Caco-2 (cell line): ENCODE measurements at regions not wholly inside any gene's neighbourhood (a gene's known extent, or its start where the extent isn't known, plus 50 kb on each side); places are given as distances from the start of the nearest gene placed in this dataset.

Source experiments
- BruUV-seq: library from RNA; stranded (reverse); fragments of 400-500 nt; replicated peaks from 2 replicates; lab custom pipeline; 2021; lab: Mats Ljungman, UMichigan
- CTCF ChIA-PET: fragments of 300-600 bp; sonication (Branson Sonifier 250); formaldehyde crosslinking; loops from one replicate; lab custom pipeline; 2022; ENCODE audit warnings: antibody characterized with exemption; lab: Charles Lee
- POLR2A ChIA-PET: fragments of 300-600 bp; sonication (Branson Sonifier 250); formaldehyde crosslinking; loops from one replicate; lab custom pipeline; 2022; ENCODE audit warnings: antibody characterized with exemption; lab: Charles Lee
- DNase-seq, 2 experiments: peaks; one replicate each; pipeline versions ENCODE4 v3.0.0 to v3.0.0-alpha.2; 2020 to 2022
- H3K27me3 ChIP-seq: replicated peaks from 2 replicates; pipeline ENCODE4 v1.6.0; 2011; ENCODE audit warnings: low read length; ENCODE audit not compliant: control insufficient read depth, insufficient read depth
- H3K36me3 ChIP-seq: 2 replicates; pipeline ENCODE4 v1.5.1; 2011; ENCODE audit warnings: low read length; ENCODE audit not compliant: control insufficient read depth, insufficient read depth
- H3K4me1 ChIP-seq: fragments of 250-450 bp; sonication (Bioruptor Pico); 2 replicates; pipeline ENCODE4 v1.5.1; 2020; ENCODE audit warnings: mild to moderate bottlenecking
- H3K4me3 ChIP-seq: 2 replicates; pipeline ENCODE4 v1.5.1; 2011; ENCODE audit warnings: low read depth, mild to moderate bottlenecking, control low read depth, low read length
- H3K9me3 ChIP-seq: fragments of 250-450 bp; sonication (Bioruptor Pico); 2 replicates; pipeline ENCODE4 v1.5.1; 2020; ENCODE audit warnings: mild to moderate bottlenecking, moderate library complexity
- H3K27ac Mint-ChIP-seq: one replicate; pipeline ENCODE4 v1.8.0; 2022; ENCODE audit warnings: mixed read lengths; ENCODE audit not compliant: unreplicated experiment
- H3K27me3 Mint-ChIP-seq: one replicate; pipeline ENCODE4 v1.8.0; 2022; ENCODE audit warnings: mixed read lengths; ENCODE audit not compliant: insufficient read depth, unreplicated experiment
- H3K36me3 Mint-ChIP-seq: one replicate; pipeline ENCODE4 v1.8.0; 2022; ENCODE audit warnings: mild to moderate bottlenecking, mixed read lengths; ENCODE audit not compliant: insufficient read depth, unreplicated experiment
- H3K4me1 Mint-ChIP-seq: one replicate; pipeline ENCODE4 v1.8.0; 2022; ENCODE audit warnings: low read depth, mixed read lengths; ENCODE audit not compliant: unreplicated experiment
- H3K4me3 Mint-ChIP-seq: one replicate; pipeline ENCODE4 v1.8.0; 2022; ENCODE audit warnings: mild to moderate bottlenecking, moderate library complexity, mixed read lengths; ENCODE audit not compliant: unreplicated experiment
- H3K9me3 Mint-ChIP-seq: one replicate; pipeline ENCODE4 v1.8.0; 2022; ENCODE audit warnings: mixed read lengths; ENCODE audit not compliant: unreplicated experiment
- intact Hi-C: fragments of 100-400 bp; cut with micrococcal nuclease; formaldehyde crosslinking; loops from one replicate; pipeline ENCODE4 v1.10.0; 2022; ENCODE audit not compliant: unreplicated experiment
- TF ChIP-seq, protein P1 (sequence below), 2 experiments: fragments of 200-600 bp in 1 of 2; IDR thresholded peaks; 1 replicate in 1 of 2; 2 replicates in 1 of 2; pipeline versions ENCODE4 v1.5.1 to v1.8.0; 2011 to 2022; ENCODE audit warnings: antibody characterized with exemption in 1 of 2, control low read depth in 1 of 2, inconsistent platforms in 1 of 2, low read depth in 1 of 2, low read length in 1 of 2, mild to moderate bottlenecking in 1 of 2, moderate library complexity in 1 of 2; ENCODE audit not compliant: insufficient read depth in 1 of 2, severe bottlenecking in 1 of 2, unreplicated experiment in 1 of 2

DNA sequence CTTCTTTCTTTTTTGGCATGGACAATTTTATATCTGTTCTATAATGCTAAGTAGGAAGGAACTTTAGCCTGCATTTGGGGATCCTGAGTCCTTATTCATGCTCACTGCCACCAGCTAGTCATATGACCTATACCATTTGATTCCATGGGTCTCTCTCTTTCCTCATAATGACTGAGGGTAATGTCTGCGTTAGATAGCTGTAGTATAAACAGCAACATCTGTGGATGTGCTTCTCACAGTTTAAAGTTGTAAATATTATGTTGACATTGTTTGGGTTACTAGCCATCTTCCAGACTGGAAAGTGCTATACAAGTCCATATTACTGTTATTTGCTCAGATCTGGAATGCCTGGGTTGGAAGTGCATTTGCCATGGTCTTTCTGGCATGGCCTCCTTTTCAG is 274.9 kb upstream of the SEMA6D start:
- Mint-ChIP-seq H3K4me1 (no peaks in the 10 kb centered on the region), H3K27me3 (peaks cover 12% of the 10 kb centered on the region), H3K9me3 (no peaks in the 10 kb centered on the region), H3K27ac (no peak overlapping the region), H3K4me3 (no peak overlapping the region), H3K36me3 (no peaks in the 10 kb centered on the region)
- BruUV-seq: no TSS peak
- CTCF ChIA-PET: no interaction called here
- Histone ChIP-seq H3K36me3 (no peaks in the 10 kb centered on the region), H3K4me3 (no peak overlapping the region), H3K4me1 (no peaks in the 10 kb centered on the region), H3K9me3 (no peaks in the 10 kb centered on the region), H3K27me3 (no peaks in the 10 kb centered on the region)
- POLR2A ChIA-PET: no interaction called here
- TF ChIP-seq, protein P1, sequence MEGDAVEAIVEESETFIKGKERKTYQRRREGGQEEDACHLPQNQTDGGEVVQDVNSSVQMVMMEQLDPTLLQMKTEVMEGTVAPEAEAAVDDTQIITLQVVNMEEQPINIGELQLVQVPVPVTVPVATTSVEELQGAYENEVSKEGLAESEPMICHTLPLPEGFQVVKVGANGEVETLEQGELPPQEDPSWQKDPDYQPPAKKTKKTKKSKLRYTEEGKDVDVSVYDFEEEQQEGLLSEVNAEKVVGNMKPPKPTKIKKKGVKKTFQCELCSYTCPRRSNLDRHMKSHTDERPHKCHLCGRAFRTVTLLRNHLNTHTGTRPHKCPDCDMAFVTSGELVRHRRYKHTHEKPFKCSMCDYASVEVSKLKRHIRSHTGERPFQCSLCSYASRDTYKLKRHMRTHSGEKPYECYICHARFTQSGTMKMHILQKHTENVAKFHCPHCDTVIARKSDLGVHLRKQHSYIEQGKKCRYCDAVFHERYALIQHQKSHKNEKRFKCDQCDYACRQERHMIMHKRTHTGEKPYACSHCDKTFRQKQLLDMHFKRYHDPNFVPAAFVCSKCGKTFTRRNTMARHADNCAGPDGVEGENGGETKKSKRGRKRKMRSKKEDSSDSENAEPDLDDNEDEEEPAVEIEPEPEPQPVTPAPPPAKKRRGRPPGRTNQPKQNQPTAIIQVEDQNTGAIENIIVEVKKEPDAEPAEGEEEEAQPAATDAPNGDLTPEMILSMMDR (IDR thresholded peaks at IDR 0.05; ENCODE audit: insufficient read depth in 1 of 2, low read depth in 1 of 2, low read length in 1 of 2, severe bottlenecking in 1 of 2, unreplicated experiment in 1 of 2): no peak
- no peak for DNase-seq
- intact Hi-C loops: no loop called here

DNA sequence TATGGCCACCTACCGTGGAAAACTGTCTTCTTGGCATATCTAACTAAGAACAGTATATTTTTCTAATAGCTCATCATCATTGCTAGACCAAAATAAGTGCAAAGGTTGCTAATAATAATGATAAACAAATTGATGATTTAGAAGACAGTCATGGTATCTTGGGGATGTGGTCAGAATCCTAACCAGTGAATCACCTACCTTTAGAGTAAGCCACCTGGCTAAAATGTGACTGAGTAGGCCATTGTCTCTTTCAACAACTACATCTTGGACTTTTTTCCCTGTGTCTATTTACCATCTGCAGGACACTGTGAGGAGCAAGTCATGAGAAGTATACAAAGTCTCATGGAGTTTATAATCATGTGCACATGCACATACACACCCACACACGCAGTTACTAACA is 273.5 kb upstream of the SEMA6D start:
- intact Hi-C loops: no loop called here
- no peaks in the 10 kb centered on the region for H3K4me1 ChIP-seq
- TF ChIP-seq, protein P1 (IDR thresholded peaks at IDR 0.05; ENCODE audit: insufficient read depth in 1 of 2, low read depth in 1 of 2, low read length in 1 of 2, severe bottlenecking in 1 of 2, unreplicated experiment in 1 of 2): no peak
- Mint-ChIP-seq H3K27me3 (peaks cover 7% of the 10 kb centered on the region), H3K9me3 (no peaks in the 10 kb centered on the region), H3K4me1 (no peaks in the 10 kb centered on the region), H3K36me3 (no peaks in the 10 kb centered on the region), H3K27ac (no peak overlapping the region), H3K4me3 (no peak overlapping the region)
- CTCF ChIA-PET: no interaction called here
- POLR2A ChIA-PET: no interaction called here
- no peak for DNase-seq
- H3K4me3 ChIP-seq: no peak overlapping the region
- H3K36me3 ChIP-seq: no peaks in the 10 kb centered on the region
- H3K27me3 ChIP-seq: no peaks in the 10 kb centered on the region
- no peaks in the 10 kb centered on the region for H3K9me3 ChIP-seq
- BruUV-seq: no TSS peak

DNA sequence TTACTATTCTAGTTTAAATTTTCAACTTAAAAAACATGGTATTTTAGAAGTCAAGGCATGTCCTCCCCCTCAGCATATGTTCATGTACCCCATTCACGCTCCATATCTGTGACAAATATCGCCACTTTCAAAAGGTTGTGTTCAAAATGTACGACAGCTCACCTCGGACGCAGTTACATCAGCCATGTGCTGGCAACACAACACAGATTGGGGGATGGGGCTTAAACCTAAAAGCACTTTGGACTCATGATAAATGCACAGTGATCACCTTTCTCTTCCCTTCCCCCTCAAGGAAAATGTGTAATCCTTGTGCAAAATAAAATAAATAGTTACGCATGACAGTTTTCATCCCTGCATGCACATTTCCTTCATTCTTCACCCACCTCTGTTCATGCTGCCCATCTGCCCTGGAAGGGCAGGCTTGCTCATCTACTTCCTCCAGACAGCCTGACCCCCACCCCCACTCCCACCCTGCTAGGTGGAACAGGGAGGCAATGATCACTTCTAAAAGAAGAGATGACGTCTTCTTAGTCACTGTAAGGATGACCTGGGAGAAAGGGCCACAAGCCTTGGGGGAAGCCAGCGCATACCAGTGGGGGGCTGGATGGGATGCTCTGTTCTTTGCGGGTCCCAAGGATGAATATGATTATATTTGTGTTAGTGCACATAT is 271.4 kb upstream of the SEMA6D start:
- no peak overlapping the region for H3K4me3 Mint-ChIP-seq
- no peak overlapping the region for H3K27ac Mint-ChIP-seq
- ChIA-PET POLR2A (no interaction called here), CTCF (interaction anchor here (0.6 kb wide), 1 partner anchor 79 kb away, joined by 5 read pairs; no protein-coding TSS in a partner anchor)
- no peaks in the 10 kb centered on the region for H3K27me3 ChIP-seq
- no peaks in the 10 kb centered on the region for H3K4me1 Mint-ChIP-seq
- H3K4me3 ChIP-seq: no peak overlapping the region
- TF ChIP-seq, protein P1 (IDR thresholded peaks at IDR 0.05; ENCODE audit: insufficient read depth in 1 of 2, low read depth in 1 of 2, low read length in 1 of 2, severe bottlenecking in 1 of 2, unreplicated experiment in 1 of 2): no peak
- H3K36me3 Mint-ChIP-seq: no peaks in the 10 kb centered on the region
- H3K27me3 Mint-ChIP-seq: no peaks in the 10 kb centered on the region
- no peaks in the 10 kb centered on the region for H3K9me3 Mint-ChIP-seq
- H3K36me3 ChIP-seq: no peaks in the 10 kb centered on the region
- H3K4me1 ChIP-seq: no peaks in the 10 kb centered on the region
- no TSS peak for BruUV-seq
- H3K9me3 ChIP-seq: no peaks in the 10 kb centered on the region
- DNase-seq: no peak
- intact Hi-C loops: no loop called here
